Right lung (tissue), 2 donors: ENCODE measurements at regions not wholly inside any gene's neighbourhood (a gene's known extent, or its start where the extent isn't known, plus 50 kb on each side); places are given as distances from the start of the nearest gene placed in this dataset.

ENCODE experiments used
- DNase-seq, 2 donors: peaks; one replicate each; pipeline ENCODE4 v3.0.0-alpha.2; 2013

- DNase-seq: no peak
Measured at GRCh38 chr9:8188723-8189407, 389.3 kb upstream of the DMAC1 start.

- no peak for DNase-seq
Measured at GRCh38 chr9:8186560-8186959, 387.0 kb upstream of the DMAC1 start.

GRCh38 chr9:8183618-8184017 is 384.0 kb upstream of the DMAC1 start:
- no peak for DNase-seq

- DNase-seq: no peak
Measured at GRCh38 chr9:8179381-8180053, 379.9 kb upstream of the DMAC1 start.

GRCh38 chr9:8172000-8172399 is 372.4 kb upstream of the DMAC1 start:
- no peak for DNase-seq

- DNase-seq: no peak
Measured at GRCh38 chr9:8168916-8169438, 369.4 kb upstream of the DMAC1 start.

GRCh38 chr9:8160787-8161186 is 361.2 kb upstream of the DMAC1 start:
- no peak for DNase-seq

- no peak for DNase-seq
Measured at GRCh38 chr9:8158574-8158973, 359.0 kb upstream of the DMAC1 start.

GRCh38 chr9:8157683-8158324 is 358.2 kb upstream of the DMAC1 start:
- DNase-seq: no peak

- DNase-seq: no peak
Measured at GRCh38 chr9:8156346-8156745, 356.8 kb upstream of the DMAC1 start.

- DNase-seq: no peak
Measured at GRCh38 chr9:8155706-8156105, 356.1 kb upstream of the DMAC1 start.

- no peak for DNase-seq
Measured at GRCh38 chr9:8143677-8144076, 344.1 kb upstream of the DMAC1 start.

GRCh38 chr9:8140557-8140956 is 341.0 kb upstream of the DMAC1 start:
- DNase-seq: no peak

- DNase-seq: no peak
Measured at GRCh38 chr9:8139756-8140155, 340.2 kb upstream of the DMAC1 start.

- no peak for DNase-seq
Measured at GRCh38 chr9:8136477-8136876, 336.9 kb upstream of the DMAC1 start.

- DNase-seq: no peak
Measured at GRCh38 chr9:8134635-8135034, 335.1 kb upstream of the DMAC1 start.

- DNase-seq: no peak
Measured at GRCh38 chr9:8133606-8134005, 334.0 kb upstream of the DMAC1 start.

- no peak for DNase-seq
Measured at GRCh38 chr9:8115570-8115969, 316.0 kb upstream of the DMAC1 start.

- DNase-seq: no peak
Measured at GRCh38 chr9:8114826-8115225, 315.2 kb upstream of the DMAC1 start.

GRCh38 chr9:8106362-8106761 is 306.8 kb upstream of the DMAC1 start:
- no peak for DNase-seq

GRCh38 chr9:8101607-8102006 is 302.0 kb upstream of the DMAC1 start:
- DNase-seq: no peak

GRCh38 chr9:8096091-8096490 is 296.5 kb upstream of the DMAC1 start:
- DNase-seq: no peak

- no peak for DNase-seq
Measured at GRCh38 chr9:8095672-8096086, 296.1 kb upstream of the DMAC1 start.
